ENCODE measurements at regions not wholly inside any gene's neighbourhood (a gene's known extent, or its start where the extent isn't known, plus 50 kb on each side); places are given as distances from the start of the nearest gene placed in this dataset.

- TF ChIP-seq, protein P1, sequence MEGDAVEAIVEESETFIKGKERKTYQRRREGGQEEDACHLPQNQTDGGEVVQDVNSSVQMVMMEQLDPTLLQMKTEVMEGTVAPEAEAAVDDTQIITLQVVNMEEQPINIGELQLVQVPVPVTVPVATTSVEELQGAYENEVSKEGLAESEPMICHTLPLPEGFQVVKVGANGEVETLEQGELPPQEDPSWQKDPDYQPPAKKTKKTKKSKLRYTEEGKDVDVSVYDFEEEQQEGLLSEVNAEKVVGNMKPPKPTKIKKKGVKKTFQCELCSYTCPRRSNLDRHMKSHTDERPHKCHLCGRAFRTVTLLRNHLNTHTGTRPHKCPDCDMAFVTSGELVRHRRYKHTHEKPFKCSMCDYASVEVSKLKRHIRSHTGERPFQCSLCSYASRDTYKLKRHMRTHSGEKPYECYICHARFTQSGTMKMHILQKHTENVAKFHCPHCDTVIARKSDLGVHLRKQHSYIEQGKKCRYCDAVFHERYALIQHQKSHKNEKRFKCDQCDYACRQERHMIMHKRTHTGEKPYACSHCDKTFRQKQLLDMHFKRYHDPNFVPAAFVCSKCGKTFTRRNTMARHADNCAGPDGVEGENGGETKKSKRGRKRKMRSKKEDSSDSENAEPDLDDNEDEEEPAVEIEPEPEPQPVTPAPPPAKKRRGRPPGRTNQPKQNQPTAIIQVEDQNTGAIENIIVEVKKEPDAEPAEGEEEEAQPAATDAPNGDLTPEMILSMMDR (IDR thresholded peaks at IDR 0.05), result no peak
- TF ChIP-seq POLR2A (IDR thresholded peaks at IDR 0.05) (no peak), EP300 (IDR thresholded peaks at IDR 0.05) (no peak)
Observed at GRCh38 chr1:70633004-70633403, 221.9 kb downstream of the CTH start.

Data from gastroesophageal sphincter (tissue), 3 donors.